GM19452 (cell line): ENCODE measurements at regions not wholly inside any gene's neighbourhood (a gene's known extent, or its start where the extent isn't known, plus 50 kb on each side); places are given as distances from the start of the nearest gene placed in this dataset.

ENCODE experiments used
- ATAC-seq: cut with Tn5 transposase; IDR thresholded peaks from one replicate; pipeline ENCODE4 v1.9.1; 2021; ENCODE audit not compliant: unreplicated experiment

DNA sequence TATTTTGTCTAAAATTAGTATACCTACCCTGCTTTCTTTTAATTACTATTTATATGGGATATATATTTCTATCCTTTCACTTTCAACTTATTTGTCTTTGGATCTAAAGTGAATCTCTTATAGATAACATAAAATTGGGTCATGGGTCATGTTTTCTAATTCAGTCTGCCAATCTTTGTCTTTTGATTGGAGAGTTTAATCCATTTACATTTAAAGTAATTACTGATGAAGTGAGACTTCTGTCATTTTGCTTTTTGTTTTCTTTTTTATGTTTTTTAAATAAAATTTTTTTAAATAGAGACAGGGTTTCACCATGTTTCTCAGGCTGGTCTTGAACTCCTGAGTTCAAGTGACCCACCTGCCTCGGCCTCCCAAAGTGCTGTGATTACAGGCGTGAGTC, 50.5 kb upstream of the PRDM1 start:
- ATAC-seq, result no peak

DNA sequence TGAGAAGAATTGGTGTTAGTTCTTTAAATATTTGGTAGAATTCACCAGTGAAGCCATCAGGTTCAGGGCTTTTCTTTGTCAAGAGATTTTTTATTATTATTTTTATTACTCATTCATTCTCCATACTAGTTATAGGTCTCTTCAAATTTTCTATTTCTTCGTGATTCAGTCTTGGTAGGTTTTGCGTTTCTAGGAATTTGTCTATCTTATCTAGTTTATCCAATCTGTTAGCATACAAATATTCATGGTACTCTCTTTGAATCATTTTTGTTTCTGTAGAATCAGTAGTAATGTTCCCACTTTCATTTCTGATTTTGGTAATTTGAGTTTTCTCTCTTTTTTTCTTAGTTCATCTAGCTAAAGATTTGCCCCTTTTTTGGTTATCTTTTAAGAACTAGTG, 52.3 kb upstream of the PRDM1 start:
- ATAC-seq, result no peak

DNA sequence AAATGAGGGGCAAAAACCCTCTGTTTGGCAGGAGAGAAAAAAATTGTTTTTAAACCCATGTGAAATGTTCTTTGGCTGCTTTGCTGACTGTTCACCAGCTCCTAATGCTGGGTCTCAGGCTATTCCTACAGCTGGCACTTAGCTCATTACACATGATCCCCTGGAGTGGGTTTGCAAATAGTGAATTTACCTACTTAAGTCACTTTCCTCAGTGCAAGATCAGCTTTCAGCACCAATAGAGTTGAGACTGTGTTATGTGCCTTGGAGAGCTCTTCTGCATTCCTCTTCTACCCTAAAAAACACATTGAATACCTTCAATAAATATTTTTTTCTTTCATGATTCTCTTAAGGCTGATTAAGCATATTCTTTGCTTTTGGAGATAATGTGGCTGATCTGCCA, 58.4 kb upstream of the PRDM1 start:
- ATAC-seq, result no peak

DNA sequence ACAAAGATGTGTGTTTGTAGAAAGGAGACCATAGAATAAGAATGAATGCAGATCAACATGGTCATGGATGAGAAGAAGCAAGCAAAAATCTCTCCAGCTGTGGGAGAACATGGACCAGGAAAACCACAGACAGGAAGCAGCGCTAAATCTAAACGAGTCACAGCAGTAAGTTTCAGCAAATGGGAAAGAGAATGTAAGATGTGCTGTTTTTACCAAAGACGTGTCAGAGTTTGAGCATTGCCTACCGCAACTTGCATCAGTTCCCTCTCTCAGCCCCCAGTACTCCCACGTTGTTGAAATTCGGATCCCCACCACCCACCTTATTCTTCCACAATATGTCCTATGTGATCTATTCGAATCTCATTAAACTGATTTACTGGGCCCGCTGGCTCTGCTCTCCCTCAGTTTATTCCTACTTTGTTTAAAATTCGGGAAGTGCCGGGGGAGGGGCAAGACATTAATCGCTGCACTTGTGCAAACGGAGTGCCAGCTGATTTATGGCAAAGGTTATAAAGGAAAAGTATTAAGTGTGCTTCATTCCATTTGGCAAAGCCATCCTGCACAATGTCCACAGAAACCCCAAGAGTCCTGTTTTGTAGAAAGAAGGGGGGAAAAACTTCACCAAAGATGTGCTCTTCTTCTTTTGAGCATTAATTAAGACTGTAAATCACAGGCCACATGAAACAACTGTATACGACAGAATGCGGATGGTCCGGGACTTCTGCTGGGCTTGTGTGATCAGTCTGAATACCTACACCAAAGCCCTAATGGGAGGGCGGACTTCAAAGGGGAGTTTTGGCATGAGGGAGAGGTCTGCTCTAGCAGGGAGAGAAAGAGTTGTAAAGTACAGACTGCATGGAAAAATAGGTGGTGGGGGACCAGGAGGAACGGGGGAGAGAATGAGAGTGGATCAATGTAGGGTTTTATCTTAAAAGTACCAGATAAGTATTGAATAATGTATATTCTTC, 59.1 kb upstream of the PRDM1 start:
- no peak for ATAC-seq

DNA sequence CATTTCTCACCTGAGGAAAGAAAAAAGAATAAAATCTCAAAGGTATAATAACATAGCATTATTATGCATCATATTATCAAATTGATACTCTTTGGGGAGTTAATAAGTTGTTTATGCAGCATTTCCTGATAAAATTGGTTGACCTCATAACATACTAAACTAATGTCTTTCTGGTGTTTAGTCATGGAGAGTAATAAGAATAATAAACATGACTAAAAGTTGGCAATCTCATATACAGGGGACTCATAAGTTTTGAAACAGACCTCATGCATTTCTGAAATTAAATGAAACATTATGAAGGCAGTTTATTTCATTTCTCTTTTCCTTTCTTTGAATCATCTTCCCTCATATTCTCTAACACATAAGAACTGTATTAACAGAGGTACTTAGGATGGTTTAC, 60.5 kb upstream of the PRDM1 start:
- no peak for ATAC-seq

DNA sequence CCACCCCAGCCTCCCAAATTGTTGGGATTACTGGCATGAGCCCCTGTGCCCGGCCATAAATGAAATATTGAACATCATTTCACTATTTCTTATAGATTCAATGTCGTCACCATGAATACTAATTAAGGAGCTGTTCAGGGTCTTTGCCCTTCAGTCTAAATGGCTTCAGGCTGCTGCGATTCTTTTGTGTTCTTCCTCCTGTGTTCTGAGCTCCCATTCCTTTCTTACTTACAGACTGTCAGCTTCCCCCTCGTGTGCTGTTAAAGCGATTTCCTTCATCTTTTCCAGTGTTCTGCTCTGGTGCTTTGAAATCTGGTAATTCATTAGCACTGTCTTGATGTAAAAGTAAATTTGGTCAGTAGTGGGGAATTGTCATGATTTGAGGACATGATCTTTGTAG, 63.3 kb upstream of the PRDM1 start:
- no peak for ATAC-seq

DNA sequence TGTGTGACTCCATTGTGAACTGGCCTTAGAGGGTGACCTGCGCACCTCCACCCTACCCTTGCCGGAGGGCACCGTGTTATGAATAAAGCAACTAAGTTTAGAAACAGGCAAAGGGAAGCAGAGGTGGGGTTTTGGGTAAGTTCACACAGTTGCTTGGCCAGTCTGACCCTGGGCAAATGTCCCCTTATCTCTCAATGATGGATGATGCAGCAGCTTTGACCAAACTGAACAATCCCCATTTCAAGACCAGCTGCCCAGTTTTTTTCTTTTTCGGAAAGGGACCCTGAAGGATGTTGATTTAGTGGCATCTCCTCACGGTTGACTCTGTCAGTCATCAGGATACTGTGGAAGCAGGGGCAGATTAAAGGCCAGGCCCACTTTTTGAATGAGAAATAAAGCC, 68.7 kb upstream of the PRDM1 start:
- ATAC-seq, result no peak

DNA sequence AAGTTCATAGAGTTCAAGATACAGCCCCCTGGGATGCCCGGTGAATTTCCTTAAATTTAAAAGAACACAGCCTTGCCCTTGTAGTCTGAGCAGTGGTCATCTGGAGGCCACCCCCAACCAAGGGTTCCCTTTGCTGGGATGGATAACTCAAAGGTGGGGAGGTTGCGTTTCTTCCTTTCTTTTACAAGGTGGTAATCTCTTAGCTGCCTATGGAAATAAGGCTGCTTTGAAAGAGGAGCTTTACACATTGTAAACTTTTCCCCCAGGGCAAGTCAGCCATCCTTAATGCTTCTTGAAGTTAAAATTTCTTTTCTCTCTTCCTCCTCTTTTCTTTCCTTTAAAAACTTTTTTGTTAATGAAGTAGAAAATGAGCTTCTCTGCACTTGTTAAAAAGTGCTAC, 71.2 kb upstream of the PRDM1 start:
- no peak for ATAC-seq

DNA sequence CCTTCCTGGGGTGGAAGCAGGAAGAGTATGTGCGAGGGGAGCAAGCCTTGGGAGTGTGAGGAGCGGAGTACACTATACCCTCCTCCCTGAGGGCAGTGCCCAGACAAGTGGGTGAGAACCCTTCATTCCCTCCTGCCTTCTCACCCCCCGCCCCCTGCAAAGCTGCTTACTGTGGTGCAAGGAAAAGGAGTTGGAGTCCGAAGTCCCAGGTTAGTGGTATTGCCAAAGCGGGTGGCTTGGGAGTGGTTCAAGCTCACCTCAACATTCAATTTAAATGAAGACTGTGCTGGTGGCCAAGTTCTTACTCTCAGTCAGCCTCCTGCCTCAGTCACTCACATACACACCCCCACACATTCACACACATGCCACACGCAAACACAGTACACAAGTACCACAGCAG, 74.7 kb upstream of the PRDM1 start:
- ATAC-seq, result no peak

DNA sequence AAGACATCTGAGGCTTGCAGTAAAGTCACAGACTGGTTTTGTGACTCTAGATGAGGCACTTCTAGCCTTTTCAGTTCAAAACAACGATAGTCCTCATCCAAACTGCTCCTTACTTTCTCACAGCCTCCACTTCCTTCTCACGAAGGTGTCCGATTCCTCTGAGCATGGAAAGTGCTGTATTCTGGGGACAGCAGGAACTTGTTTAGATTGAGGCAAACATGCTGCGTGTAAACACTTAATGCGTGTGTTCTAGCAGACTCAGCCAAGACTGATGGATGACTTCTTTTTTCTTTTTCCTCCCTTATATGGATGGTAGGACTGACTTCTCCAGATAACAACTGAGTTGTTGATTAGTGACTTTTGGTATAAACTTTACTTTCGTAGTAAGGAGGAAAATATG, 80.2 kb upstream of the PRDM1 start:
- no peak for ATAC-seq

DNA sequence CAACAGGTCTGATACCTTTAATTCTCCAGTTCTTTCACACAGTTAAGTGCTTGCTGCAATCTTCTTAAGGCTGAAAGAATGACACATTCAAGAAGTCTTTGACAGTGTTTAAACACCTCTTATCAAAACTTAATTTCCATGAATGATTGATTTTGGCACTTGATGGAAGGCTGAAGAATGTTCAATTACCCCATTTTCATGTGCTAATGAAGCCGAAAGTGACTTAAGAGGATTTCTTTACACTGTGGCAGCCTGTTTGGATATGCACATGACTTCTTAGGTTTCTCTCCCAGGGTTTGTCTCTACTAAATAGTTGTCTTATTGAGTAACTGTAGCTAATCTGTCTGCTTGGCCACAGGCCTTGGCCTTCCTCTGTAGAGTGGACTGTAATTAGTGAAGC, 81.1 kb upstream of the PRDM1 start:
- no peak for ATAC-seq

DNA sequence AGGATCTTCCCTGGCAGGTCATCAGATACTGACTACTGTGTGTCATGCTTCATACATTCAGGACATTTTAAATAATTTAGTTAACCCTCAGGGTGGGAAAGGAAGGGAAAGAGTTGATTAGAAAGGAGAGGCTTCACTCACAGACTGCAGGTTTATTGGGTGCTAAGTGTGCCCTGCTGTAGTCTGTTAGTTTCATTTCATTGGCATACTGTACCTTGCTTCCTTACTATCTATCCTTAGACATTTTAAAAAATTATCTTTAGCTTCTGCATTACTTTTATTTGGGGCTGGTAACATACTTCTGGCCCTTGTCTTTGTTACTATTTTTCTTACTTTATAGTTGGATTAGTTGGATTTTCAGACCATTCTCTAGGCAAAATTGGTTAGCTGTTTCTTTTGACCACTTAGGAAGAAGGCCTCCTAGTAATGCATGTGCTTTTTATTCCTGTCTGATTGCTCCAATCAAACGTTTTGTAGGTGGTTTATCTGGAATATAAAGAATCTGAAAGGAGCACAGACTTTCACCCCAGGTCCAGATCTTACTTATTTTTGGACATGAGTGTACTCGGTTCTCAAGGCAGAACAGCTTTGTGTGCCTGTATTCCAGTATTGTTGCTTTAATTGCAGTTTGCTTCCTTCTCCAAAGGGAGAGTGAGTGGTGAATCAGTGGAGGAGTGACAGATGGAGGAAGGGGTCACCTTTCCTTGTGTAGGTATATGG, 82.7 kb upstream of the PRDM1 start:
- ATAC-seq, result no peak

DNA sequence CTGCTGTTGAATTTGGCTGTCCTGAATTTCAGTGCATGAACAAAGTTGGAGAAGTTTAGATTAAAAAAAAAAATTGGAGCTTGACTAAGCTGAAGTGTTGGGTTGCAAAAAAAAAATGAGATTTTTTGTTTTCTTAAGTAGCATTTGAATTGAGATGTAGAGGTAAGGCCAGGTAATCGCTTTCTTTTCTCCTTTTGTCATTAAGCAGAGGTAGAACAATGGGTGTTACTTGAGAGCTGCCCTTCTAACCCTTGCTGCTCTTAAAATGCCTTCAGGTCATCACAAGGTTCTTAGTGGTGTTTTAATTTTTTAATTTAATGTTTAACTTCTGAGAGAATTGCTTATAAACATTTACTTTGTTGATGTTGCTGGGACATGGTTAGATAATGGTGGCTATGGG, 84.1 kb upstream of the PRDM1 start:
- ATAC-seq, result no peak

DNA sequence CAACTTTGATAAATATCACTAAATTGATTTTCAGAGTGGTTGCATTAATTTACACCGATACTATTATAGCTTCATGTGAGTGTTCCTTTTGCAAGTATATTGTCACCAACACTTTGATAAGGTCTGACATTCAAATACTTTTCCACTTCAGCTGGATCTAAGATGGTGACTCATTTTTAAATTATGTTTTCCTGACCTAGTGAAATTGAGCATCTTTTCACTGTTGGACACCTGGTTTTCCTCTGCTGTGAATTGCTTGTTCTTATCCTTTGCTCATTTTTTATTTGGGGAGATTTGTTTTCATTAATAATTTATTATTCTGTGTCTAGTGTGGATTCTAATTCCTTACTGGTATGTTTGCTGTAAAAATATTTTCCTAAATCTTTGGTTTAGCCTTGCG, 85.2 kb upstream of the PRDM1 start:
- no peak for ATAC-seq

DNA sequence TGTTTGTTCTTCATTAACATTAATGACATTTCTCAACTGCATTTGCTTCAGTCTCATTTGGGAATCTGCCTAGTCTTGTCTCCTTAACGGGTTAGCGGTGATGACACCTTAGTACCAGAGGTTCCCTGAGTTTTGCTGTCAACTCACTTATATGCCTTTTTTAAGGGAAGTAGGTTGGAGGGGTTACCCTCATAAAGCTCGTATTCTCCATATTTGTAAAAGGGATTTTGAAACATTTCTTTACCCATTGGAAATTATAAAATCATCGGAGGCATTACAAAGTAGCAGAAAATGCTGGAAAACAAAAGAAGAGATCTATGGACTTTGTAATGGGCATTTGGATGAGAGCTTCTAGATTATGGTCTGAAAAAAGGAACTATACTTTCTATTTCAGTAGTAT, 88.7 kb upstream of the PRDM1 start:
- ATAC-seq, result no peak

DNA sequence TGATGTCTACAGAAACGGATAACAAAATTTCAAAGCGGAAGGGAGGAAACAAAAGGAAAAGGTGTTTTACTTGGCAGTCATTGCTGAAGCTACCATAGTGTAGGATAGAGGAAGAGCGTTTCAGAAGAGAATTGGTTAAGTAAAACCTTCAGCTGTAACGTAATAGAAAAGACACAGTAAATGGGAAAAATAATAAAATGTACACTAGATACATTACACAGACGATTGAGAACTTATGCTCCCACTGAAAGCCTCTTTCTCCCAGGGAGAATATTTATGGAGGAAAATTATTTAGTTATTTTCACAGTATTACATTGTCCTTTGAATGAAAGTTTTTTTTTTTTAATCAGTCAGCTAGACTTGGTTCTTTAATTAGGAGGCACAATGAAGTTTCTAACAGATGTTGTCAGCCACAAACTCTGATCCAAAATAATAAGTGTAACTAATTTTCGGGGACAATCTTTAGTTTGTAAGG, 90.7 kb upstream of the PRDM1 start:
- ATAC-seq, result no peak

DNA sequence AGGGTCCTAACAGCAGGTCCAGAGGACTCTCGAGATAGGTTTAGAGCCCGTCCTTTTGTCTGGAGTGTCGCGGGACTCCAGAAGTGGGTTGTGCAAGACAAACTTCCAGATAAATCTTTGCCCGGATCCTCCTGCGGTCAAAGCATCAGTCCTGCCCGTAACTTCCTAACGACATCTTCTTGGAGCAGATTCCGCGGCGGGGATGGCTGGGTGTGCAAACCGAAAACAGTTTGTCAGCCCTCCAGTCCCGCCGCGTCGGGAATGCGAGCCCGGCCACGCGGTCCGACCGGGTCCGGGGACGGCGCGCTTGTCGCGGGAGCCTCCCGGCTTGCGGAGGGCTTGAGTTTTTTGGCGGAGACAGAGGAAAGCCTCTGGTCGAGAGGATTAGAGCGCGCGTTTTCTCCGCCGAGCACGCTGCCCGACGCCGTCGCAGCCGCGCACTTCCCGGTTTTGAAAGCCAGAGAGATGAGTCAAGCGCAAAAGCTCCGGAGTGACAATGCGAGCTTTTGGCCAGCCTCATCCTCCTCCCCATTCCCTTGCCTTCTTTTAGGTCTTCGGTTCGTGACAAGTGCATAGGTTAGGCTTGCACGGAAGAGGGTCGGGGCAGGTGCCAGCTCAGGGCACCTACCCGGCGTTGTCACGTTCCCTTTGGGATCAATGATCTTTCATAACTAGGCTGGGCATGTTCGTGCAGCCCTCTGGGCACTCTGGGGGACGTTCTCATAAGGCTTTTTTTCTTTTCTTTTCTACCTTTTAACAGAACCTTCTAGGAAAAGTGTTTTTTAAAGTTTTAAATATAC, 91.3 kb upstream of the PRDM1 start:
- ATAC-seq, result no peak

DNA sequence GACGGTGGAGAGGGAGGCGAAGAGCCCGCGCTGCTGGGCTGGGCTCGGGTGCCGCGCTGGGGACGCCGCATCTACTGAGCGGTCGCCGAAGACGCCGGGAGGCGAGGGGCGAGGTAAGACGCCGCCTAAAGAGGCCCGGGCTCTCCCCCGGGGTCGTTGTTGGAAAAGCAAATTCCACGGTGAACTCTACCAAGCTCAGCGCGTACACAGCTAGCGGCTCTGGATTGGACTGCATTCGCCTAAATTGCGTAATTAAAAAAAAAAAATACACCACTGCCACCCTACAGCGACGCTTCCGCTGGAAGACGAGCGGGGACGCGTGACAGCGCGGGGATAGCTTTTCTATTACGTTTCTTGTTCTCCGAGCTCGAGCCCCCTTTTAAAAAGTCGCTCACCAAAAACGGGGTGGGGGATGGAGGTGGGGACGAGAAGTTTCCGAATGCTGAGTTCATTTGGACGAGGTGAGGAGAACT, 92.0 kb upstream of the PRDM1 start:
- ATAC-seq, result no peak

DNA sequence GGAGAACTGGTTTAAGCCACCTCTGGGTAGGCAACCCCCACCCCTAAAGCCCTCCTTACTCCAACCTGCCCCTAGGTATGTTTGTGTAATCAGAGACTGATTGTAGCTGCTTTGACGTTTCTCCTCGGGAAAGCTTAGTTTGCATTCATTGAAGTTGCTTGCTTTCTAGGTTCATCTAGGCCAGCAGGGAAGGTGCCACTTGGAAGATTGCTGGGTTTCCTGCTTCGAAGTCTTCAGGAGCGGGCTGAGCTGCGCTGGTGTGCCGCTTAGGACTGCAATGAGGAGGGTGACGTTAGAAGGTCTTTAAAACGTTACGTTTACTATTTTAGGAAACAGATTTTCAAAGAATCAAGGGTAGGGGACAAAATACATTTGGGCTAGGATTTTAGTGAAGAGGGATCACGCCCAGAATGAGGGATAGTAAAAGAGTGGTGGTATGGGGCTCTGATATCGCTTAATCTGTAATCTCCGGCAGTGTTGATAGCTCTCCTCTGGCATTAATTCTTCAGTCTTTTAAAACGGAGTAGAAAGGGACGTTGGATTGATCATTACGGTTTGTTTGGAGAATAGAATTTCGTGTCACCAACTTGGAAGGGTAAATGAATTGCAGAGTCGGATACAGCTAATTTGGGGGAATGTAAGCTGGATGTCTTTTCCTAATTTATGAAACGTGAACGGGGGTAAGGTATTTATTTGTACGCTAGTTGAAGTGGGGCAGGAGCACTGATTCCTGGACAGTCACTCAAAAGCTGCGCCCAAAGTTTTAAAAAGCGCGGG, 92.6 kb upstream of the PRDM1 start:
- ATAC-seq, result no peak

DNA sequence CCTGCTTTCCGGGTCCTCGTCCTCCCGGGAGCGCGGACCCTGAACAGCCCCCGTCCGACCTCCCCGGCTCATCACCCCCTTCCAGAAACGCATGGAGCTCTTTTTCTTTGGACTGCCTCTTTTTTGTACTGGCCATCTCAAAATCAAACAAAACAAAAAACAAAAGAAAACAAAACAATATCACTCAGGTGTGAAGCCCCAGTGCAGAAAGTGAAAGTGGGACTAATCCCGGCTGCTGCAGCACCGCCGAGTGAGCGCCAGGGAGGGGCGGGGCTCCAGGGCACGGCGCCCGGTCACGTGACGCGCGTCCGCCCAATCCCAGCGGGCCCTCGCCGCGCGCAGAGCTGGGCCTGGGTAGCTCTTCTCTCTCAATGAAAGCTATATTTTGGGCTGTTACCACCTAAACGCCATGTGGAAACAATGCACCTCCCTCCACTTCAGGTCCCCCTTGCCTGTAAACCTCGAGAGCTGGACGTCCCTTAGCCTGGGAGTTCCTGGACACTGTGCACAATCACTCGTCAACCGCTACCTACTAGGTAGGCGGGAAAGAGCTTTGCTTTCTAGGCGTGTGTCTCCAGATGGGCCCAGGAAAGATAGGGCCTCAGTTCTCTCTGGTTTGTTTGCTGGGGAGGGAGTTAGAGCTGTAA, 93.7 kb upstream of the PRDM1 start:
- peak; percentile 76 for ATAC-seq
